GM21576 (cell line): ENCODE measurements at regions not wholly inside any gene's neighbourhood (a gene's known extent, or its start where the extent isn't known, plus 50 kb on each side); places are given as distances from the start of the nearest gene placed in this dataset.

Experiments
- ATAC-seq: cut with Tn5 transposase; IDR thresholded peaks from one replicate; pipeline ENCODE4 v1.9.1; 2021; ENCODE audit warnings: mild to moderate bottlenecking, moderate library complexity; ENCODE audit not compliant: unreplicated experiment

DNA sequence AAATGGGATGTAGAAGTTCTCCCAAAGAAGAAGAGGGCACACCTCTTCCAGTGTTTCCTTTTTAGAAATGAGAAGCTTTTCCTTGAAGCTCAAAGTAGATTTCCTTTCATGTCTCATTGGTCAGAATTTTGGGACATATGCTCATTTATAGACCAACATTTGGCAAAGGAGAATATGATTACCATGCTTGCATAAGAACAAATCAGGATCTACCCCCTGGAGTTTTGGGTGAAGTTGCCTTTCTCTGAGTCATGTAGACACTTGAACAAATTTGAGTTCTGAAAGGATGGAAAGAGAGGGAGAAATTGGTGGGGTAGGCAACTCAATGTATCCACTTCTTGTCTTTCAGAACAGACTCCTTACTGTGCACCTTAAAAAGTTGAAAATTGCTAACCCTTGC lies 409.0 kb downstream of the SLC4A3 start:
- no peak for ATAC-seq

DNA sequence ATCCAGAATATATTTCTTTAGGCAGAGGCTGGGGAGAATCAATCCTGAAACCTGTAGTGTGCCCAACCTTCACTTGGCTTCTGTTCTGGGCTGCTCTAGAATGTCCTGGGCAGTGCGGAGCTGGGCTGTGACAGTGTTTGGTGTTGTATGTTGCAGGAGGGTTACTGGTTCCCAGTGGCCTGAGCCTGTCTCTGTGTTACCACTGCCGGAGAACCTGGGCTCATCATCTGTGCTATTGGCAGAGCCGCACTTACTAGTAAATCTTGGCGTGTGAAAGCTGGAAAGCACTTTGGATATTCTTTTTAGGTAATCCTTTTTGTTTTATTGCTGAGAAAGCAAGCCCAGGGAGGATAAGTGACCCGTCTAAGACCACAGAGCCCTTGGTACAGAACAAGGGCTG lies 412.9 kb downstream of the SLC4A3 start:
- no peak for ATAC-seq

DNA sequence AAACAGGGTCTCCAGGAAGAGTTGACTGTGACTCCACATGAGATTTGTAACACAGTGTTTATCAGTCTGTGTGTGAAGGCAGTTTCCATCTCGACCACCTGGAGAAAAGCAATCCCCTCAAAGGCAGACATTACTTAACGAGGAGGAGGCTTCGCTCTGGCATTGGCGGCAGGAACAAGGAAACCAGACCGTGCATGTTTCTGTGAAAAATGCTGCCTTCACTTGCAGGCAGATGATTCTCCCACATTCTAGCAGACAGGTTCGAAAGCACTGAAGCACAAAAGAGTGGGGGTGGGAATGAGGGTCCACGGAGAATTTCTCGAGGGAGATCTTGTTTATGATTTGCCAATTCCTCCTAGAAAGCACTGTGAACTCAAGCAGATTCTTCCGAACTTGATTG lies 414.0 kb downstream of the SLC4A3 start:
- ATAC-seq, result no peak

DNA sequence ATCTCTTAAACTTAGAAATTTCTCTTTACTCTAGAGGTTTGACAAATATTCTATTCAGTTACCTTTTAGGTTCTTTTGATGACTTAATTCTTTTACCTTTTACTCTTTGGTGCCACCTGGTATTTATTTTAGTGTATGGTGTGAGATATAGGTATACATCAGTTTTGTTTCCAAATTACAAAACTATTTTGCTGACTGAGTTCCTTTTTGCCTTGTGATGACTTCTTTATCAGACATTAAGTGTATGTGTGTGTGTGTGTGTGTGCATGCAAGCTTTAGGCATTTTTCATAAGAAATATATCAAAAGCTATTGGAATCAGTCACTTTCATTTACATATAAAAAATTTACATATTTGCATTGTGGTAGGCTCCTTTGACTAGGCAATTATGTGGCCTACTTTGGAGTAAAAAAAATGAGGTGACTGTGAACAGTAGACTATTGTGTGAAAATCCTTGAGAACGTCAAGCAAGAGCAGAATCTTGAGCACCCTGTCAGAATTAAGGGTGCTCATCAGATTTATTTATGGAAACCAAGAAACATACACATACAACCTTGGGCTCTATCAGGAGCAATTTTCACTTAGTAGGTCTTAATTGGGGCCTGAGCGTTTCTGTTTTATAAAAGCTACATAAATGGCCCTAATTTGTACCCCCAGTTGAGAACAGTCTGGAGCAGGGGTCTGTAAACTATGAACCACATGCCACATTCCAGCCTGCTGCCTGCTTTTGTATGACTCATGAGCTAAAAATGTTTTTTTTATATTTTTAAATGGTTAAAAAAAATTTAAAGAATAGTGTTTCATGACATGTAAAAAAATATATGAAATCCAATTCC lies 415.9 kb downstream of the SLC4A3 start:
- no peak for ATAC-seq

DNA sequence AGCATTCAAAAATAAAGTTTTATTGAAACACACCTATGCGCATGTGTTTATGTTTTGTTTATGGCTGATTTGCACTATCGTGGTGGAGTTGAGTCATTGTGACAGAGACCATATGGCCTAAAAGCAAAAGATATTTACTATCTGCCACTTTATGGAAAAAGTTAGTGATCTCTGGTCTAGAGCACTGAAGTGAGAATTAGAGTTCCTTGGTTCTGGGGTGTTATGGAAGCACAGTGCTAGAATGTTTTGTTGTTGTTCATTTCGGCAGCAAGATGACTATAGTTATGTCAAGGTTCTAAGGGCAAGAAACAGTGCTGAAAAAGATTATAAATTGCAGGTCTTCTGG lies 416.5 kb downstream of the SLC4A3 start:
- ATAC-seq, result no peak

DNA sequence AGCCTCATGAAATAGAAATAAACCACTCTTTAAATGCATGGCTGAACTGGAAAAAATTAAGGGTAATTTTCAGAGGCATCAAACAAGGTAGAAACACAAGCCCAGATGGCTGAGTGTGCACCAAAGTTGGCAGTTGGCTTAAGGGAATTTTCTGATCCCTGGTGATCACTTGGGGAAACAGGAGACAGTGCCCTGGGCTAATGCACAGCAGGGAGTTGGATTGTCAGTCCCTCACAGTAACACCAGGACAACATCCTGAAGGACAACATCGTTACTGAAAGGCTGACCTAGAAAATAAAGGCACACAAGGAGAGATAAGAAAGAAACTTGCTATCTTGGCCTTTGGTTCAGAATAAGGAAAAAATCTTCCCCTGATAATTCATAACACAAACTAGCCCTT lies 417.0 kb downstream of the SLC4A3 start:
- no peak for ATAC-seq

DNA sequence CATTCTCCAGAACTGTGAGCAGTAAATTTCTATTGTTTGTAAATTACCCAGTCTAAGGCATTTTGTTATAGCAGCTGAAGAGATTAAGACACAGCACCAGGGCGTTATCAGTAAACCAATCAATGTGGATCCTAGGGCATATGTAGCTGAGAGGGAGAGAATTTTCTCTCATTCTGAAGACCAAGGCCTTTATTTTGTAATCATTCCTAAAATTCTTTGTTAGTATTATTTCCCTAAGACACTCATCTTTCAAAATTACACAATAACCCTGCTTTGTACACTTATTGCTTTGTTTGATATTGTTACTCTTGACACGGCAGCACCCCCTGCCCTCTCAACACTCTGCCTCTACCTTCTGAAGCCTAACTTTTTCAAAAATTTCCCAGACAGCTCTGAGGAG lies 419.1 kb downstream of the SLC4A3 start:
- ATAC-seq, result no peak

DNA sequence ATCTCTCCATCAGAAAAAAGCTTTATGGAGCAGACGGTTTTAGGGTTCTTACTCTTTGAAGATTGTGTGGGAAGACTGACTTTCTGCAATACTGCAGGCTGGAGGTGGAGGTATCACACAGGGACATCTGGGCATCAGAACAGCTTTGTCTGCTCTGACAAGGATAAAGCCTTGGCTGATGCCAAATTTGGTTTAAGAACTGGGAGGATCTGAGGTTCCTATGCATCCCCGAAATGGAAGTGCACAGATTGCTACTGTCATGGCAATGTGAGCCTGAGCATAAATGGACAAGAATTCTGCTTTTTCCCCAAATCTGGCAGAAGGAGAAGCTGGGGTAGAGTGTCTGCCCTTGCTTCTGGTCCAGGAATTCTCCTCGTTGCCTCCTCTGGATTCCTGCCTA lies 424.3 kb downstream of the SLC4A3 start:
- no peak for ATAC-seq

DNA sequence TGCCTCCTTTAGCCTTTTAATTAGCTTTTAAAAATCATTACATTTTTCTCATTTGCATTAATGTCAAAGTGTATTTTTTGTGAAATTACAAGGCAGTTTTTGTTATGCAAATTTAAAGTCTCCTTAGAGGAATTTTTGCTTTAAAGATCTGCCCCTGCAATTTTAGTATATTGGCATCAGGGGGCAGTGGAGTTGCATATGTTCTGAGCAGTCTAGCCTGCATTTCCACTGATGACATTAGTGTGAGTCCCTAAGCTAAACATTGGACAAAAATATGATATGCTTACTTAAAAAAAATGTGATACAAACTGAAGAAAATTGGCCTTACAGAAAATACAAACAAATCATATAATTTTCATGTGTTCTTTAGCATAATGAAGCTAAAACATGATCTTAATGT lies 426.5 kb downstream of the SLC4A3 start:
- ATAC-seq, result no peak

DNA sequence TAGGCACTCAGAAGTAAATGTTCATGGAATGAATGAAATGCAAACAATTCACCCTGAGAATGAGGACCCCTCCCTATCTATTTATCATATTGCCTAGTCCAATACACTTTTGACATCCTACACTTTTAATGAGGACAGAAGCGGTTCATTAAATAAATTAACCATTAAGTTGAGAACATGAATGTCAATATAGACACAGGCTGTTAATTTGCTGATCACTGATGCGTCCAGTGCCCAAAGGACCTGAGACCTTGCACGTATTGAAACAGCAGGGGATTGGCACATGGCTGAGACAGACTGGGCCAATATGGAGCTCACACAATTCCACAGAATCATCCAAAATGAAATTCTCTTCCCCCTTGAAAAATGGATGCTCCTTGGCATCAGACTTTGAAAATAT lies 430.0 kb downstream of the SLC4A3 start:
- ATAC-seq, result no peak

DNA sequence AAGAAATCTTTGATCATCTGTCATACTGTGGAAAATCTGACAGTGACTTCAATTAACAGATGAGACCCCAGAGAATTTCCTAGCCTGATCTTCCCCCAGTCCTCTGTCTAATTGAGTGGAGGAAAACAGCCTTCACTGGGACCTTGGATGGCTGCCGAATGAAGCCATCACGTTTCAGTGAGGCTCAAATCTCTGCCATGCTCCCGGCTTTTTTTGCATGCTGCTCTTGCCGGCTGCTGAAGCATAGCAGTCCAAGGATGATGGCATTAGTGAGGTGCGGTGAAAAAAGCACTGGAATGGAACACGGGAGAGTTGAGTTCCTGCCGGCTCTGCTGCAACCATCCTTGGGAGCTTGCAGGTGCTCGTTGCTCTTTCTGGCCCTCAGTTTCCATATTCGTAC lies 430.5 kb downstream of the SLC4A3 start:
- no peak for ATAC-seq

DNA sequence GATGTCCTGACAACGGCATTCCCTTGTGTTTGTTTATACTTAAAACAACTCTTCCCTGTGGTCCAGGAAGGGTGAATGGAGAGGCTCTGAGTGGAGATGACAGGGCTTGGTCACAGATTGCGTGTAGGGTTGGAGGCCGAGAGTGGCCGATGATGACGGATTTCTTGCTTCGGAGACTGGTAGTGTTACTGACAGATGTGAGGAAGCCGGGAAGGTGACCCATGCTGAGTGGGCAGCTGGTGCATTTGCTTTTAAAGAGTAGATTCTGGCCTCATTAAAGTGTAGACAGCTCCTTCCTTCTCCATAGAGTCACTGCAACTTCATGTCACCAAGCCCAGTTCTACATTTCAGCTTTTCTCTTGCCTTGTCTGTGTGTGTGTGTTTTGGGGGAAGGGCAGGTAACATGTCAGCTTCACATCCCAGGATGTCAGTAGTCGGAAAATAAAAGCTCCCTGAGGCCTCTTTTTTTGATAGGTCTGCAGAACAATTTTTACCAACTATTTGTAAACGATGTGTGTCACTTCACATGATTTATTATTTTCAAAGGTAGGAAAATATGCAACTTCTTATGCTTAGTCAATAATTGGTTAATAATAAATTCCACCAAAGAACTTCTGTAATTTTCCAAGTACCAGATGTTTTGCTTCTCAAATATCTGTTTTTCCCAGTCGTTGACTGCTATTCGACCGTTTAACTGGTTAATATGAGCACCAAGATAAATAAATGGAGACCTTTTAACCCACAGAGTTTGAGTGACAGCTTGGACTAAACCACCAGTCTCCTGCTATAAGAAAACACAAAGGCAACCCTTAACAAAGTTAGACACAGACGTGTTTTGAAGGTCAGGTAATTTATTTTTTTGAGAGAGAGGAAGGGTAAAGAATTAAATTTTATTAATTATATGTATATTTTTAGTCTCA lies 436.9 kb downstream of the SLC4A3 start:
- no peak for ATAC-seq

DNA sequence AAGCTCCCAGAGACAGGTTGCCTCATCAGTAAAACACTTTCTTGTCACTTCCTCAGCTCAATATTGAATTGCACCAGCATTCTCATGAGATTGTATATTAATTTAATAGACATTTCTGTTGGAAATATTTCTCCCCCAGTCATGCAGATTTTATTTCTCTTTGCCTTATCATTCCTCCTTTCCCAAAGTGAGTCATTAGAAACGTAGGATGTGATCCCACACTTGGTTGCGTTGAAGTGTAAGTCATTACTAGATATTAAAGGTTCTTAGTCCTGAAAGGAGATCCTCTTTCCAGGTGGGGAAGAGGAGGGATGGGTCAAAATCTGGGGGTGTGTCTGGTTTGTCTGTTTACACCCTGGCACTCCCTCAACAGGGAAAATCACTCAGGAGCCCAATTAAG lies 438.2 kb downstream of the SLC4A3 start:
- ATAC-seq, result no peak

DNA sequence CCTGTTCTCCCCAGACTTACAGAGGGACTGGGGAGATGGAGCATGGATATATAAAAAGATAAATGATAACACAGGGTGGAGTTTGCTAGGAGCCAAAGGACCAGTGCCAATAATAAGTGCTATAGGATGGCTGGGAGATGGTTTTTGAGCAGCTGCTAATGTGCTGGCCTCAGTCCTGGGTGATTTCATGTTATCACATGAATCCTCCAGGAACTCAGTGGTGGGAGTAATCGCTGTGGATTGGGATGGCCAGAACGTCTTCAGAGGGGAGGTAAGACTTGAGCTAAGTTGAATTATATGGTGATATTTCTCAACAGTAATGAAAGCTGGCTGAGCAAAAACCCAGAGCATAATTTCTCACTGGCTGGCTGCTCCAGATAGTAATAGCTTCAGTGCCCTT lies 441.4 kb downstream of the SLC4A3 start:
- no peak for ATAC-seq

DNA sequence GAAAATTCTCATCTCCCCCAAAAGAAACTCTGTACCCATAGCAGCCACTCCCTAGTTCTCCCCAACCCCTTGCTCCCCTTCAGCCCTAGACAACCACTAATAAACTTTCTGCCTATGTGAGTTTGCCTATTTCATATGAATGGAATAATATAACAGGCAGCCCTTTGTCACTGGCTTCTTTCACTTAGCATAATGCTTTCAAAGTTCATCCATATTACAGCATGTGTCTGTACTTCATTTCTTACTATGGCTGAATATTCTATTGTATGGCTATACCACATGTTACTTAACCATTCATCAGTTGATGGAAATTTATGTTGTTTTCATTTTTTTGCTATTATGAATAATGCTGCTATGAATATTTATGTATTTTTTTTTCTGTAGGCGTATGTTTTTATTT lies 442.9 kb downstream of the SLC4A3 start:
- ATAC-seq, result no peak

DNA sequence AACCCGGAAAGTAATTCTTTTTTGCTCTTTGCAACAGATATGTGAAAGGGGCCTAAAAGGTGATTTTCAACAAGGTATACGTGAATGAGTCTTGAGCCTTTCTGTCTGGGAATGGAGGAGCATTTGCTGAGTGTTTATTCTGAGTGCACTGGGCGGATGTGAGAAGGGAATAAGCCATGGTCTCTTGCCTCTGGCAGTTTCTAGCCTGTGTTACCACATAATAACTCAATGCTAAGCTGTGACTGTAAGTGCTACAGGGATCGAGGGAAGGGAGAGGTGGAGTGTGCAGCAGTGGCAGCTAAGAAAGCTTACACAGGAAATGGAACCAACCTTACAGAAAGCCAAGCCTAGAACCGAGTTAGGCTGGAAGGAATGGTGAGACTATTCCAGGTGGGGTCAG lies 444.3 kb downstream of the SLC4A3 start:
- no peak for ATAC-seq

DNA sequence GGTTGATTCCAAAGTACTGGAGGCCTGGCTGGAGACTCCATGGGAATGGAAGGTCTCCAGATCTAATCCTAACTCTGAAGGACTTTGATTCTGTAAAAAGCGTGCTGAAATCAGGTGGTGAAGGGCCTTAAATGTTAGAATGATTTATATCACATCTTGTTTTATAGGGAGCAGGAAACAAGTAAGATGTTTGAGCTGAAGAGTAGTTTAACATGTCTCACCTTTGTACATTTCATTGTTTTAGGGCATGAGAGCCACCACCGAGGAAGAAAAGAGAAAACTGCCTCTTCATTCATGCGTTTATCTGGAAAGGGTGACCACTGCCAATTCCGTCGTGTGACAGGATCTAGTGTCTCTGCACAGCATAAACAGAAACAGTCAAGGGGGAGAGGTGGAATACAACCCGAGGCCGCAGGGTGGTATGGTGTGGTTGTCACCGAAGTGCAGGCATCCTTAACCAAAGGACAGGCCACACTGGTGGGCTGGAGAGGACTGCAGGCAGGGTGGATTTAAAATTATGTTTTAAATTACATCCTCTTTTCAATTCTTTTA lies 445.3 kb downstream of the SLC4A3 start:
- no peak for ATAC-seq

DNA sequence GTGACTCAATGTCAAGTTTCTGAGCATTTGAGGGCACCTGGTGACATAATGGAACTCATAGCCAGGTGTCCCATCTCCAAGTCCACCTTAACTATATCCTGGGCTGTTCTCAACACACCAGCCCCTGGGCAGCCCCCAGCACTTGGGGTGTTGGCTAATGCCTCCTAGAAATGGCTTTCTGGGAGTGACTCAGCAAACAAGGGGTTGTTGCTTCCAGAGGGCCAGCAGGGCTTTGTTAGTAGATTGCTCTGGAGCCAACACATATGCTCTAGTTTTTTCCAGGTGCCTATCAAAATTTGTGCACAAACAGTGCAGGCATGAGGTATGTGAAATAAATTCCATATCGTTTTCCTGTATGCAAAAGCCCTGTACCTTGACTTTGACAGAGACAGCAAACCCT lies 448.4 kb downstream of the SLC4A3 start:
- ATAC-seq, result no peak

DNA sequence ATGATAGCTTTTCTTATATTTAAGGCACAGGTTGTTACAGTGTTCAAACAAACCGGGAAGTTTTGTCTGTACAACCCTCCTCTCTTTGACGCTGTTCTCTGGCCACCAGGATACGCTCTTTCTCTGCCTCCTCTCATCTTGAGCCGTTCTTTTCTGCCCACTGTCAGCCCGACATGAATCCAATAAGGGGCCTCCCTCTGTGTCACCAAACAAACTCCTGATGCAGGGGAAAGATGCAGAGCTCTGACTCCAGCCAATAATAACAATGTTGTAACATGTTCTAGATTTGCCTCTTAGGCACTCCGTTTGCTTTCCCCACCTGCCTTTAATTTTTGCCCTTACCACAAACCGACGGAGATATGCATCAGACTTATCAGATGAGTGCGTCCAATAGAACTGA lies 449.3 kb downstream of the SLC4A3 start:
- no peak for ATAC-seq

DNA sequence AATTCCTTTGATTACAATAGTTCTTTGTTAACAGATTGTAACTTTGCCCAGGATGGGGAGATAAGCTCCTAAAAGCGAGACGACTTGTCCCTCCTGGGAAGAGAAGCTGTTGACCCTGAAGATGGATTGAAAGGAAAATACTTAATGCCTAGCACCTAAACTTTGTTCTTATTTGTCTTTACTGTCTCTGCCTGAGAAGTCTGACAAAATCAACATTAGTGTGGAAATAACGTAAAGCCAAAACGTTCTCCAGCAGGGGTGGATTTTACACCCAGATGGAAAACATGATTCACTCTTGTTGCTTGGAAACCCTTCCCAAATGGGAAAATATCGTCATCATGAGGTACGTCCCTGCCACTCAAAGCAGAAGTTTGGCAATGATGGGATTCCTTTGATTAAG lies 450.1 kb downstream of the SLC4A3 start:
- ATAC-seq, result no peak

DNA sequence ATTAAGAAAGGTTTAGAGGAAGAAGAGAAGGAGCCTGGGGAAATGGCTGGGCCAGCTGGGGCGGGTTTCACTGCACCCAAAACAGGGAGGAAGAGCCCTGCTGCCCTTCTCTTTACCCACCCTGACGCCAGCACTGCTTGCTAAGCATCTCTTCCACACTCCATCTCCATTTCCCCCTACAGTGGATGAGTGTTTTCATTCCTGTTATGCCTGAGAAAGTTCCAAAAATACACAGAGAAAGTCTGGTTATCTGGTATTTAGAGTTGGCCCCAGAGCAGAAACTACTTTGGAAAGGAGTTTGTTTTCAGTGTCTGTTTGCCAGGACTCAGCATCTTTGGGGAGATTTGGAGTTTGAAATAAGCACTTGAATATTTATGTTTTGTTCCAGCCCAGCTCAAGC lies 451.0 kb downstream of the SLC4A3 start:
- no peak for ATAC-seq

DNA sequence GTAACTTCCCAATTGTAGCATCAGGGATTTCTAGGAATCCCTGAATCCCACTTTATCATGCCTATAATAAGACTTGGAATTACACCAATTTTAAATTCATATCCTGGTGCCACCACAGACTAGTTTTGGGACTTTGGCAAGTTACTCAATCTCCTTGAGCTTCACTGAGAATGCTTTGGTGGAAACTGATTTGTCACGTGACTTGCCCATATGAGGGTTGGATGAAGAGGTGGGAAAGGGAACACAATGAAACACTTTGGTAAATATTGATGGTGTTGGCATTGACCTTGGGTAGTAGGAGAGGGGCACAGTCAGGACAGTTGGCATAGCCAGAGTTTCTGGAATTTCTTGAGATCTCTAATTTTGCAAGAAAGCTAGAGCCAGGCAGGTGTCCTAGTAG lies 452.2 kb downstream of the SLC4A3 start:
- ATAC-seq, result no peak
